ENCODE measurements at regions not wholly inside any gene's neighbourhood (a gene's known extent, or its start where the extent isn't known, plus 50 kb on each side); places are given as distances from the start of the nearest gene placed in this dataset.

DNA sequence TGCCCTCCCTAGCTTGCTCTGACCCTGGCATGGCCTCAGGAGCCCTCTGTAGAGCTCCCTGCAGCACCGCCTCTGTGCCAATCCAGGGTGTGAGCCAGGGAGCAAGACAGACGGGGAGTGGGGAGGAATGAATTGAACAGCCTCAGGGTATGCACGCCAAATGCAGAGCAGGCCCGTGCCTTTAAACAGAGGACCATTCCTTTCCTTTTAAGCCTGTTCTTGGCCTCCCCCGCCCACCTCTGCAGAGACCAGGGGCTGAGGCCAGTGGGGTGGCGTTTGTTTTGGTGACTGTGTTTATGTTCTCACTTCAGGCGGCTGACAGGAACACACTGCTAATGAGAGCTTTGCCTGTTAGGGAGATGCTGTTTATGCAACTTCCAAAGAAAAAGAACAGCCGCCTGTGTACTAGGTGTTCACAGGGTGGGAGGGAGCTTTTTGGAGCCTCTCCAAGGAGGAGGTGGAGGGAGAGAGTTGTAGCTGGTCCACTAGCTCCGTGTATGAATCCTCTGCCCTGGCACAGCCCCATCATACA, 528.1 kb upstream of the DPP6 start:
- no peak for TF ChIP-seq RARB (CRISPR knock-in tag; IDR thresholded peaks at IDR 0.05)
- TF ChIP-seq CSDC2 (CRISPR knock-in tag; IDR thresholded peaks at IDR 0.05) = no peak
- TF ChIP-seq POU6F1 (CRISPR knock-in tag; IDR thresholded peaks at IDR 0.05; ENCODE audit: borderline replicate concordance, low read depth) = no peak
- no peak for TF ChIP-seq ZNF70 (CRISPR knock-in tag; IDR thresholded peaks at IDR 0.05)
- no peak for TF ChIP-seq ZNF565 (CRISPR knock-in tag; conservative IDR thresholded peaks at IDR 0.05; ENCODE audit: low read depth)
- no peak for TF ChIP-seq CSRNP3 (CRISPR knock-in tag; IDR thresholded peaks at IDR 0.05)
- TF ChIP-seq ARNTL (CRISPR knock-in tag; IDR thresholded peaks at IDR 0.05; ENCODE audit: borderline replicate concordance, low read depth) = no peak
- no peak for TF ChIP-seq PATZ1 (CRISPR knock-in tag; IDR thresholded peaks at IDR 0.05; ENCODE audit: borderline replicate concordance)
- TF ChIP-seq, protein P1, sequence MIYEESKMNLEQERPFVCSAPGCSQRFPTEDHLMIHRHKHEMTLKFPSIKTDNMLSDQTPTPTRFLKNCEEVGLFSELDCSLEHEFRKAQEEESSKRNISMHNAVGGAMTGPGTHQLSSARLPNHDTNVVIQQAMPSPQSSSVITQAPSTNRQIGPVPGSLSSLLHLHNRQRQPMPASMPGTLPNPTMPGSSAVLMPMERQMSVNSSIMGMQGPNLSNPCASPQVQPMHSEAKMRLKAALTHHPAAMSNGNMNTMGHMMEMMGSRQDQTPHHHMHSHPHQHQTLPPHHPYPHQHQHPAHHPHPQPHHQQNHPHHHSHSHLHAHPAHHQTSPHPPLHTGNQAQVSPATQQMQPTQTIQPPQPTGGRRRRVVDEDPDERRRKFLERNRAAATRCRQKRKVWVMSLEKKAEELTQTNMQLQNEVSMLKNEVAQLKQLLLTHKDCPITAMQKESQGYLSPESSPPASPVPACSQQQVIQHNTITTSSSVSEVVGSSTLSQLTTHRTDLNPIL (CRISPR knock-in tag; IDR thresholded peaks at IDR 0.05; ENCODE audit: low read depth) = no peak
- TF ChIP-seq ZNF8 (CRISPR knock-in tag; IDR thresholded peaks at IDR 0.05) = no peak
- TF ChIP-seq BACH2 (CRISPR knock-in tag; IDR thresholded peaks at IDR 0.05; ENCODE audit: borderline replicate concordance) = no peak
- no peak for TF ChIP-seq TOX (CRISPR knock-in tag; IDR thresholded peaks at IDR 0.05; ENCODE audit: borderline replicate concordance)
- ATAC-seq = no peak

- TF ChIP-seq TSHZ2 (CRISPR knock-in tag; IDR thresholded peaks at IDR 0.05) = no peak
- TF ChIP-seq TCF4 (CRISPR knock-in tag; IDR thresholded peaks at IDR 0.05; ENCODE audit: borderline replicate concordance) = no peak
- TF ChIP-seq PPARA (CRISPR knock-in tag; IDR thresholded peaks at IDR 0.05; ENCODE audit: borderline replicate concordance) = no peak
- TF ChIP-seq ZNF565 (CRISPR knock-in tag; conservative IDR thresholded peaks at IDR 0.05; ENCODE audit: low read depth) = no peak
- TF ChIP-seq ZC3H10 (CRISPR knock-in tag; IDR thresholded peaks at IDR 0.05) = no peak
- no peak for TF ChIP-seq ZFP3 (CRISPR knock-in tag; IDR thresholded peaks at IDR 0.05)
- TF ChIP-seq POU6F1 (CRISPR knock-in tag; IDR thresholded peaks at IDR 0.05; ENCODE audit: borderline replicate concordance, low read depth) = no peak
- no peak for TF ChIP-seq RARB (CRISPR knock-in tag; IDR thresholded peaks at IDR 0.05)
- no peak for TF ChIP-seq ZNF70 (CRISPR knock-in tag; IDR thresholded peaks at IDR 0.05)
- TF ChIP-seq GLIS3 (CRISPR knock-in tag; IDR thresholded peaks at IDR 0.05) = no peak
- no peak for TF ChIP-seq ZNF8 (CRISPR knock-in tag; IDR thresholded peaks at IDR 0.05)
- TF ChIP-seq SNAI2 (CRISPR knock-in tag; IDR thresholded peaks at IDR 0.05) = no peak
- no peak for TF ChIP-seq CSRNP3 (CRISPR knock-in tag; IDR thresholded peaks at IDR 0.05)
- TF ChIP-seq ZFP30 (CRISPR knock-in tag; IDR thresholded peaks at IDR 0.05) = no peak
- TF ChIP-seq BACH2 (CRISPR knock-in tag; IDR thresholded peaks at IDR 0.05; ENCODE audit: borderline replicate concordance) = no peak
- TF ChIP-seq TOX (CRISPR knock-in tag; IDR thresholded peaks at IDR 0.05; ENCODE audit: borderline replicate concordance) = no peak
- TF ChIP-seq, protein P1 (CRISPR knock-in tag; IDR thresholded peaks at IDR 0.05; ENCODE audit: low read depth) = no peak
- no peak for TF ChIP-seq OSR1 (CRISPR knock-in tag; IDR thresholded peaks at IDR 0.05)
Measured at GRCh38 chr7:153529100-153529499, 523.1 kb upstream of the DPP6 start.

More at GRCh38 chr7:153529100-153529499, 523.1 kb upstream of the DPP6 start:
- no peak for ATAC-seq

Measured in SK-N-SH treated with all-trans-retinoic acid at 6 μM for 48 hours (cell line).